ENCODE measurements at regions not wholly inside any gene's neighbourhood (a gene's known extent, or its start where the extent isn't known, plus 50 kb on each side); places are given as distances from the start of the nearest gene placed in this dataset.

GRCh38 chr14:105979446-105979845, 453.1 kb downstream of the TMEM121 start:
- H3K9ac ChIP-seq (replicated peaks; ENCODE audit: extremely low read depth, insufficient read depth, low read length), result no peak overlapping the region
- no peak overlapping the region for H3K4me3 ChIP-seq (replicated peaks in 1 of 3; ENCODE audit: insufficient read depth in 1 of 3, low read depth in 1 of 3, low read length in 3 of 3)
- peaks cover 4% of the 10 kb centered on the region for H3K9me3 ChIP-seq (replicated peaks; ENCODE audit: control insufficient read depth, insufficient read depth, low read length)
- no peak for FAIRE-seq
- CTCF ChIA-PET, result no interaction called here
- TF ChIP-seq FOS (IDR thresholded peaks at IDR 0.05; ENCODE audit: borderline replicate concordance, insufficient read depth, low read length) (no peak), CTCF (IDR thresholded peaks at IDR 0.05; ENCODE audit: extremely low read depth in 1 of 2, insufficient read depth in 1 of 2, low read depth in 1 of 2, low read length in 2 of 2) (no peak), MAX (IDR thresholded peaks at IDR 0.05; ENCODE audit: insufficient read depth, insufficient read length) (no peak), EZH2 (IDR thresholded peaks at IDR 0.05; ENCODE audit: borderline replicate concordance, low read depth, low read length, severe bottlenecking) (no peak), MYC (IDR thresholded peaks at IDR 0.05; ENCODE audit: low read depth, low read length) (no peak), GATA2 (IDR thresholded peaks at IDR 0.05; ENCODE audit: insufficient read depth, insufficient read length, low read depth, low read length) (no peak), POLR2AphosphoS5 (IDR thresholded peaks at IDR 0.05; ENCODE audit: insufficient read depth, low read depth, low read length) (no peak)
- H3K27me3 ChIP-seq (ENCODE audit: control insufficient read depth in 2 of 2, insufficient read depth in 2 of 2, low read length in 2 of 2), result no peaks in the 10 kb centered on the region
- H4K20me1 ChIP-seq (replicated peaks; ENCODE audit: control insufficient read depth, extremely low read depth, insufficient read depth, low read length), result no peaks in the 10 kb centered on the region
- BruUV-seq (replicated peaks), result no TSS peak
- no peak for DNase-seq (ENCODE audit: low read depth, low spot score)
- intact Hi-C loops (cut with micrococcal nuclease), result no loop called here
- no peak overlapping the region for H3K27ac ChIP-seq (ENCODE audit: insufficient read depth, low read depth, low read length)
- no peaks in the 10 kb centered on the region for H3K79me2 ChIP-seq (ENCODE audit: control insufficient read depth, insufficient read depth, low read length)
- H3K9me1 ChIP-seq (replicated peaks; ENCODE audit: control insufficient read depth, extremely low read depth, insufficient read depth, low read length), result no peaks in the 10 kb centered on the region
- no peak overlapping the region for H2AFZ ChIP-seq (ENCODE audit: low read depth, low read length)
- H3K4me2 ChIP-seq (ENCODE audit: insufficient read depth, low read length), result no peak overlapping the region
- dilution Hi-C loops (cut with MboI; ENCODE audit: extremely low pct_ligation_motif_present, low sequenced_read_pairs), result no loop called here
- H3K36me3 ChIP-seq (ENCODE audit: control insufficient read depth in 2 of 2, extremely low read depth in 1 of 2, insufficient read depth in 2 of 2, low read length in 2 of 2), result no peaks in the 10 kb centered on the region
- no peaks in the 10 kb centered on the region for H3K4me1 ChIP-seq (ENCODE audit: control insufficient read depth, extremely low read depth, insufficient read depth, low read length)
- POLR2A ChIA-PET, result no interaction called here

Measured in endothelial cell of umbilical vein (primary cell).